Skeletal muscle tissue (tissue), 3 donors: ENCODE measurements at regions not wholly inside any gene's neighbourhood (a gene's known extent, or its start where the extent isn't known, plus 50 kb on each side); places are given as distances from the start of the nearest gene placed in this dataset.

Experiments used
- H3K27ac ChIP-seq: one replicate; pipeline ENCODE4 v1.7.0; 2013; ENCODE audit warnings: mild to moderate bottlenecking, low read depth, low read length, inconsistent platforms
- H3K27me3 ChIP-seq, 3 donors: one replicate each; pipeline ENCODE4 v1.7.0; 2013; ENCODE audit warnings: low read length in 3 of 3; ENCODE audit not compliant: control insufficient read depth in 3 of 3, insufficient read depth in 3 of 3
- H3K36me3 ChIP-seq, 3 donors: one replicate each; pipeline ENCODE4 v1.7.0; 2013; ENCODE audit warnings: low read length in 3 of 3; ENCODE audit not compliant: control insufficient read depth in 3 of 3, insufficient read depth in 3 of 3
- H3K4me1 ChIP-seq, 3 donors: one replicate each; pipeline ENCODE4 v1.7.0; 2013; ENCODE audit warnings: low read length in 3 of 3, mild to moderate bottlenecking in 3 of 3; ENCODE audit not compliant: control insufficient read depth in 3 of 3, insufficient read depth in 3 of 3
- H3K4me3 ChIP-seq, 3 donors: one replicate each; pipeline ENCODE4 v1.7.0; 2013; ENCODE audit warnings: low read length in 3 of 3
- H3K9ac ChIP-seq, 3 donors: one replicate each; pipeline ENCODE4 v1.7.0; 2013; ENCODE audit warnings: low read length in 3 of 3, mild to moderate bottlenecking in 3 of 3, moderate library complexity in 2 of 3, low read depth in 1 of 3
- H3K9me3 ChIP-seq, 3 donors: one replicate each; pipeline ENCODE4 v1.7.0; 2013; ENCODE audit warnings: low read length in 3 of 3; ENCODE audit not compliant: control insufficient read depth in 3 of 3
- donor health status: Osteomylitis.

- Histone ChIP-seq H3K4me1 (no peaks in the 10 kb centered on the region), H3K9me3 (no peaks in the 10 kb centered on the region), H3K4me3 (no peak overlapping the region), H3K9ac (no peak overlapping the region), H3K36me3 (no peaks in the 10 kb centered on the region), H3K27me3 (no peaks in the 10 kb centered on the region), H3K27ac (peak overlapping the region; percentile 51)
These were observed 379.9 kb upstream of the RBMS3 start for GRCh38 chr3:28901018-28901417.

DNA sequence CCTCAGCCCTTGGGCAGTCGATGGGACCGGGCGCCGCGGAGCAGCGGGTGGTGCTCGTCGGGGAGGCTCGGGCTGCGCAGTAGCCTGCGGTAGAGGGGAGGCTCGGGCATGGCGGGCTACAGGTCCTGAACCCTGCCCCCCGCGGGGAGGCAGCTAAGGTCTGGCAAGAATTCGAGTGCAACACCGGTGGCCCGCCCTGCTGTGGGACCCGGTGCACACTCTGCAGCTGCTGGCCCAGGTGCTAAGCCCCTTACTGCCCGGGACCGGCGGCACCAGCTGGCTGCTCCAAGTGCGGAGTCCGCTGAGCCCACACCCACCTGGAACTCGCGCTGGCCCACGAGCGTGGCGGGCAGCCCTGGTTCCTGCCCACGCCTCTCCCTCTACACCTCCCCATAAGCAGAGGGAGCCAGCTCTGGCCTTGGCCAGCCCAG is 377.7 kb upstream of the RBMS3 start:
- Histone ChIP-seq H3K9ac (no peak overlapping the region), H3K4me1 (no peaks in the 10 kb centered on the region), H3K27ac (no peak overlapping the region), H3K4me3 (no peak overlapping the region), H3K27me3 (no peaks in the 10 kb centered on the region), H3K9me3 (no peaks in the 10 kb centered on the region), H3K36me3 (no peaks in the 10 kb centered on the region)

DNA sequence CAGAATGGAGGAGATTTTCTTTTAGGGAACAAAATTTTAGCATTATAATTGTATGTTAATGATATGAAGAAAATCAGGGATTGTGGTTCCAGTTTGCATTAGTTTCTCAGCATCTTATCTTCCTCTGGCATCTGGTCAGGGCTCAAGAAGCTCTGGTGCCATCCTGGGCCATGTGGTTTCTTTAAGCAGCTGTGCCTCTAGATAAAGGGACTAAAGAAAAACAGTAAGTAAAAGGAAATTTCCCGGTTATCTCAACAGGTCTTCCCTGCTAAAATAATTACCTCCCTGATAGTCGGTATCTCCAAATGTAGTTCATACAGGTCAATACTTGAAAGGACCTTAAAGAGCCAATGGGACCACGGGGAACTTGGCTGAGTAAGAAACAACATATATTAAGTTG is 375.1 kb upstream of the RBMS3 start:
- H3K4me3 ChIP-seq = no peak overlapping the region

GRCh38 chr3:28906561-28907310 is 374.1 kb upstream of the RBMS3 start:
- no peaks in the 10 kb centered on the region for H3K36me3 ChIP-seq
- H3K27ac ChIP-seq = no peak overlapping the region
- H3K9me3 ChIP-seq = no peaks in the 10 kb centered on the region
- H3K9ac ChIP-seq = no peak overlapping the region
- no peaks in the 10 kb centered on the region for H3K27me3 ChIP-seq
- no peak overlapping the region for H3K4me3 ChIP-seq
- H3K4me1 ChIP-seq = no peaks in the 10 kb centered on the region

More for the DNA sequence above, 375.1 kb upstream of the RBMS3 start:
- Histone ChIP-seq H3K9me3 (no peaks in the 10 kb centered on the region), H3K27me3 (no peaks in the 10 kb centered on the region), H3K36me3 (no peaks in the 10 kb centered on the region), H3K4me1 (no peaks in the 10 kb centered on the region), H3K27ac (no peak overlapping the region), H3K9ac (no peak overlapping the region)

DNA sequence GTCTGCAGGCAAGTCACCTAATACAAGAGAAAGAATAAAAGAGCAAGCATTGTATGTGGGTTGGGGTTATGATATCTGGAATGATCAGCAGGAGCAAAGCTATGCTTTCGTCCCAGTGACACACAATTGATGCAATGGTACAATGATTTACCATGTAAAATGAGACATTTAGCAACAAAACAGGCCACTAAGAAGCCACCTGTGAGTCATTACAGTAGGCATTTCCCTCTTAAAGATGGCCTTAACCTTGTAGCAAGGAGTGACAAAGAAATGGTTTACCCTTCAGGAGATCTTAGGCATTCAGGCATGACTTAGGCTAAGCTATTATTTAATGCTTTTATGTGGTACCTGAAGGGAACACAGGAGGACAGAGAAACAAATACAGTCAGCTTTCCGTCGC is 373.3 kb upstream of the RBMS3 start:
- H3K27ac ChIP-seq = no peak overlapping the region
- H3K36me3 ChIP-seq = no peaks in the 10 kb centered on the region
- no peaks in the 10 kb centered on the region for H3K27me3 ChIP-seq
- H3K9ac ChIP-seq = no peak overlapping the region
- no peaks in the 10 kb centered on the region for H3K4me1 ChIP-seq
- H3K9me3 ChIP-seq = no peaks in the 10 kb centered on the region
- H3K4me3 ChIP-seq = no peak overlapping the region

DNA sequence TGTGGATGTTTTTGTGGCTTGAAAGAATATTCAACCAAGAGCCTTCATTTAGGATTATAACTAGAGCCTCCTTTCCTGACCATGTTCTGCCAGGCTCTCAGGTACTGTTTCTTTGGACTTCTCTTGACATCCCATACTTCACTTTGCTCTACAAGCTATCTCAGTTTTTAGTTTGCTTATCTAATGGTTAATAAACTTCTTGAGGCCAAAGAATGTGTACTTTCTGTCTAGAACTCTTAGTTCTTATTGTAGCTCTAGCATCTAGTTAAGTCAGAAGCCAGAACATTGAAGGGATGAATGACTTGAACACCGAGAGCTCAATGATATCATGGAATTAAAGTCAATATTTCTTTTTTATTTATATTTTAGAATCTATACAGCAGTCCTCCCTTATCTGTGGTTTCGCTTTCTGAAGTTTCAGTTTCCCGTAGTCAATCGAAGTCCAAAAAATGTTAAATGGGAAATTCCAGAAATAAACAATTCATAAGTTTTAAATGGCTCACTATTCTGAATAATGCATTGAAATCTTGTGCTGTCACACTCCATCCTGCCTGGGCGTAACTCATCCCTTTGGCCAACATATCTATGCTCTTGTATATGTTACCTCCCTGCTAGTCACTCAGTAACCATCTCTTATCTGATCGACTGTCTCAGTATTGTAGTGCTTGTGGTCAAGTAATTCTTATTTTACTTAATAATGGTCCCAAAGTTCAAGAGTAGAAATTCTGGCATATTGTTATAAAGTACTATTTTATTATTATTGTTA is 368.6 kb upstream of the RBMS3 start:
- Histone ChIP-seq H3K9ac (no peak overlapping the region), H3K27ac (no peak overlapping the region), H3K4me1 (peaks cover 4 to 10% (median 9%) of the 10 kb centered on the region in 3 donors), H3K4me3 (no peak overlapping the region), H3K9me3 (no peaks in the 10 kb centered on the region), H3K36me3 (no peaks in the 10 kb centered on the region), H3K27me3 (no peaks in the 10 kb centered on the region)

- H3K27me3 ChIP-seq = no peaks in the 10 kb centered on the region
- peaks cover 4 to 10% (median 9%) of the 10 kb centered on the region in 3 donors for H3K4me1 ChIP-seq
- peak overlapping the region; percentile 67 to 75 (median 70) for H3K9ac ChIP-seq
- H3K36me3 ChIP-seq = no peaks in the 10 kb centered on the region
- peak overlapping the region; percentile 74 for H3K27ac ChIP-seq
- H3K4me3 ChIP-seq = peak overlapping the region; percentile 61 to 66 (median 62)
- no peaks in the 10 kb centered on the region for H3K9me3 ChIP-seq
These were observed 364.9 kb upstream of the RBMS3 start for GRCh38 chr3:28915741-28916500.

- Histone ChIP-seq H3K4me3 (peak overlapping the region; percentile 61 to 66 (median 62)), H3K9ac (peak overlapping the region; percentile 67 to 75 (median 70)), H3K36me3 (no peaks in the 10 kb centered on the region), H3K27me3 (no peaks in the 10 kb centered on the region), H3K27ac (peak overlapping the region; percentile 74), H3K4me1 (peaks cover 4 to 10% (median 9%) of the 10 kb centered on the region in 3 donors), H3K9me3 (no peaks in the 10 kb centered on the region)
These were observed 364.0 kb upstream of the RBMS3 start for GRCh38 chr3:28916713-28917499.

DNA sequence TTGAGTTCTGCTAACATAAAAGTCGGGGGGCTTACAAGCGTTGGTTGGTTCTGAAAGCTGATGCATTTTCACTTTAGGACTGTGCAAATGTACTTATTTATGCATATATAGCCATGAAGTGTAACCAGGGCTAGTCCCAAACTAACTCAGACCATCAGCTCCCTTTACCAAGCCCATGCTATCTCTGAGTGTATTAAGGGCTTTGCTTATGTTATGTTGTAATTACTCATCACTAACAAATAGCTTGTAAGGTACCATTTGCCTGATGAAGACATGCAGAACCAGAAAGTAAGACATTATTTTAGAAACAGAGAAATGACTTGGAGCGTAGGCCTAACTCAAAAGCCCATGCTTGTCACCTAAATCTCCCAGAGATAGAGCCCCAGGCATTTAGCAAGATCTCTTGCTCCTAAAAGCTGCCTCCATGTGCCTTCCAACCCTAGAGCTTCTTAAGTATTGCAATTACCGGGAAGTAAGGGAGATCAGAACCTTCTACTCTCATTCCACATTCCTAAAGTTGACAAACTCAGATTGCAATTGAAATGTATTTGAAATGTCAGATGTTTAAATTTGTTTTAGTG is 362.9 kb upstream of the RBMS3 start:
- Histone ChIP-seq H3K27me3 (no peaks in the 10 kb centered on the region), H3K27ac (no peak overlapping the region), H3K36me3 (no peaks in the 10 kb centered on the region), H3K9ac (no peak overlapping the region), H3K4me1 (peaks cover 4 to 10% (median 9%) of the 10 kb centered on the region in 3 donors), H3K9me3 (no peaks in the 10 kb centered on the region), H3K4me3 (no peak overlapping the region)
